ENCODE measurements at regions not wholly inside any gene's neighbourhood (a gene's known extent, or its start where the extent isn't known, plus 50 kb on each side); places are given as distances from the start of the nearest gene placed in this dataset.

DNA sequence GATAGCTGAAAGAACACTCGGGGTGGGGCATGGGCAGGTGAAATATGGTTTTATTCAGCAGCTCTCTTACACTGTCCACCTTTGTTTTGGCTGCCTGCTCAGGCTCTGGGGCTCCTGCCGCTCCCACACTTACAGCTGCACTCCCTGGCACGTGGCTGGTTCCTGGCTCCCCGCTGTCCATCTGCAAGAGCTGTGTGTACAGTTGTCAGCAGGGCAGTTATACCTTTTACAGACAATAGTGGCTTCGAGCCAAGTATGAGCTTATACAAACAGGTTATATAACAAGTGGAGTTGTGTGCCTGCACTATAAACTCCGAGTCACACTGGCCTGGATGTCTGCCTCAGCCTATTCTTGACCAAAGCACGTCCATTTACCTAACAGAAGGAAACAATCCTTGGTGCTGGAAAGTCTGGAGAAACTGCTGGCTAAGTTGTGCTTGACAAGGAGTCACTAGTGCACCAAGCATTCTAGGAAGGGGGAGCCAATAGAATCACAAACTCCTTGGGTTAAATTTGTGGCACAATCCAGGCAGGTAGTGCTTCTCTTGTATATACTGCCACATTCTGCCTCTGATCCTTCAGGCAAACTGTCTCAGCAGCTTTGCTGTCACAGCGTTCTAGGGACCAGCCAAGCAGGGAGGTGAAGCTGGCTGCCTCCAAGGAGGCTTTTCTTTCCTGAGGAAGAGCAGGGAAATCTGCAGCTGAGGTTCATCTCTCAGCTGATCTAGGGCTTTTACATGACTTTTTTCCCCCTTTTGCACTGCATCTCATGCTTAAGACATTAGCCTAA is 68.2 kb downstream of the NHLRC3 start:
- Histone ChIP-seq H3K9ac (ENCODE audit: extremely low read depth, low read length, poor library complexity, severe bottlenecking) (no peak overlapping the region), H3K4me1 (ENCODE audit: control insufficient read depth, insufficient read depth, low read length) (no peaks in the 10 kb centered on the region), H3K36me3 (ENCODE audit: control insufficient read depth, insufficient read depth, low read length) (no peaks in the 10 kb centered on the region), H3K9me3 (ENCODE audit: control insufficient read depth, low read length) (no peaks in the 10 kb centered on the region), H3K4me3 (ENCODE audit: low read length) (no peak overlapping the region), H3K27ac (ENCODE audit: low read depth, low read length) (no peak overlapping the region), H3K27me3 (ENCODE audit: control insufficient read depth, insufficient read depth, low read length, poor library complexity, severe bottlenecking) (no peaks in the 10 kb centered on the region)
- Mint-ChIP-seq H3K9me3 (no peaks in the 10 kb centered on the region), H3K36me3 (ENCODE audit: low read depth) (no peaks in the 10 kb centered on the region), H3K27me3 (ENCODE audit: insufficient read depth) (peaks cover 2% of the 10 kb centered on the region), H3K27ac (no peak overlapping the region), H3K4me3 (no peak overlapping the region), H3K4me1 (peaks cover 10% of the 10 kb centered on the region)
- WGBS, 2 experiments (ENCODE audit: insufficient coverage in 1 of 2, insufficient read length in 1 of 2) = 88 to 89% methylated on average over 6 to 8 of the region's 8 CpGs
- DNase-seq = no peak
- TF ChIP-seq, protein P1, sequence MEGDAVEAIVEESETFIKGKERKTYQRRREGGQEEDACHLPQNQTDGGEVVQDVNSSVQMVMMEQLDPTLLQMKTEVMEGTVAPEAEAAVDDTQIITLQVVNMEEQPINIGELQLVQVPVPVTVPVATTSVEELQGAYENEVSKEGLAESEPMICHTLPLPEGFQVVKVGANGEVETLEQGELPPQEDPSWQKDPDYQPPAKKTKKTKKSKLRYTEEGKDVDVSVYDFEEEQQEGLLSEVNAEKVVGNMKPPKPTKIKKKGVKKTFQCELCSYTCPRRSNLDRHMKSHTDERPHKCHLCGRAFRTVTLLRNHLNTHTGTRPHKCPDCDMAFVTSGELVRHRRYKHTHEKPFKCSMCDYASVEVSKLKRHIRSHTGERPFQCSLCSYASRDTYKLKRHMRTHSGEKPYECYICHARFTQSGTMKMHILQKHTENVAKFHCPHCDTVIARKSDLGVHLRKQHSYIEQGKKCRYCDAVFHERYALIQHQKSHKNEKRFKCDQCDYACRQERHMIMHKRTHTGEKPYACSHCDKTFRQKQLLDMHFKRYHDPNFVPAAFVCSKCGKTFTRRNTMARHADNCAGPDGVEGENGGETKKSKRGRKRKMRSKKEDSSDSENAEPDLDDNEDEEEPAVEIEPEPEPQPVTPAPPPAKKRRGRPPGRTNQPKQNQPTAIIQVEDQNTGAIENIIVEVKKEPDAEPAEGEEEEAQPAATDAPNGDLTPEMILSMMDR (conservative IDR thresholded peaks at IDR 0.05) = no peak

DNA sequence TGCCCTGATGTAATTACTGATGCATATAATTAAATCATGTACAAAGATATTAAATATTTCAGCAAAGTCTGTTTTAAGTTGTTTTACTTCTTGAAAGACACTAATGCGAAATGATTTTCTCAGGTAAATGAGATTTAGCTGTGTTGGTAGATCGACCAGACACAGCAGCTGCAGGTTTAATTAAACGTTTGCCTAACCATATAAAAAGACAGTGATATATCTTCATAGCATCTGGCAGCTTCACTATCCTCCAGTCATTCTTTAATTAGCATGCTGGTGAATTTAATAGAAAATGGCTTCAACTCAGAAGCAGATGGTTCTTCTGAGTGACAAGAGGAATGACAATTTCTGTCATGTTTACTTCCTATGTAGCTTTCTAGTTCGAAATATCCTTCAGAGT is 69.3 kb downstream of the NHLRC3 start:
- H3K27me3 Mint-ChIP-seq (ENCODE audit: insufficient read depth) = peaks cover 2% of the 10 kb centered on the region
- no peaks in the 10 kb centered on the region for H3K4me1 ChIP-seq (ENCODE audit: control insufficient read depth, insufficient read depth, low read length)
- H3K9me3 ChIP-seq (ENCODE audit: control insufficient read depth, low read length) = peaks cover 7% of the 10 kb centered on the region
- TF ChIP-seq, protein P1 (conservative IDR thresholded peaks at IDR 0.05) = no peak
- H3K27ac ChIP-seq (ENCODE audit: low read depth, low read length) = no peak overlapping the region
- no peaks in the 10 kb centered on the region for H3K36me3 ChIP-seq (ENCODE audit: control insufficient read depth, insufficient read depth, low read length)
- no peak overlapping the region for H3K4me3 ChIP-seq (ENCODE audit: low read length)
- peaks cover 10% of the 10 kb centered on the region for H3K4me1 Mint-ChIP-seq
- WGBS, 2 experiments (ENCODE audit: insufficient coverage in 1 of 2, insufficient read length in 1 of 2) = 84 to 88% methylated on average over 1 to 4 of the region's 4 CpGs
- no peaks in the 10 kb centered on the region for H3K27me3 ChIP-seq (ENCODE audit: control insufficient read depth, insufficient read depth, low read length, poor library complexity, severe bottlenecking)
- no peak overlapping the region for H3K9ac ChIP-seq (ENCODE audit: extremely low read depth, low read length, poor library complexity, severe bottlenecking)
- H3K9me3 Mint-ChIP-seq = no peaks in the 10 kb centered on the region
- no peak overlapping the region for H3K4me3 Mint-ChIP-seq
- no peaks in the 10 kb centered on the region for H3K36me3 Mint-ChIP-seq (ENCODE audit: low read depth)
- DNase-seq = no peak
- H3K27ac Mint-ChIP-seq = no peak overlapping the region

DNA sequence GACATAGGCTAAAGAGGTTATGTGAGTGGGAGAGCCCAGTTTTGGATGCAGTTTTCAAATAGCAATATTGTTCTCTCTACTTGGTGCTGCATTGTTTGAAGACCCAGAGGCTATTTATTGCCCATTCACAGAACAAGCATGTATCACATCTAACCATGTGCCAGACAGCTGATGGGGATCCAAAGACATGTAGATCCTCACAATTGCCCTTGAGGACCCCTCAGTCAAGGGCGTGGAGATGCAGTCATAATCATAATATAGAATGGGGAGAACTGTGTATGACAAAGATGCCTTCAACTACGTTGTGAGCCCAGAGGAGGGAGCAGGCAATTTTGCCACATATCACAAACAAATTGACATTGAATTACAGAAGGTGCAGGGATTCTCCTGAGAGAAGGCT is 70.5 kb downstream of the NHLRC3 start:
- no peak for DNase-seq
- TF ChIP-seq, protein P1 (conservative IDR thresholded peaks at IDR 0.05) = no peak
- Histone ChIP-seq H3K9ac (ENCODE audit: extremely low read depth, low read length, poor library complexity, severe bottlenecking) (no peak overlapping the region), H3K27me3 (ENCODE audit: control insufficient read depth, insufficient read depth, low read length, poor library complexity, severe bottlenecking) (no peaks in the 10 kb centered on the region), H3K27ac (ENCODE audit: low read depth, low read length) (no peak overlapping the region), H3K36me3 (ENCODE audit: control insufficient read depth, insufficient read depth, low read length) (no peaks in the 10 kb centered on the region), H3K4me3 (ENCODE audit: low read length) (no peak overlapping the region), H3K4me1 (ENCODE audit: control insufficient read depth, insufficient read depth, low read length) (no peaks in the 10 kb centered on the region), H3K9me3 (ENCODE audit: control insufficient read depth, low read length) (peaks cover 8% of the 10 kb centered on the region)
- 84 to 100% methylated on average over 1 to 2 of the region's 2 CpGs for WGBS, 2 experiments (ENCODE audit: insufficient coverage in 1 of 2, insufficient read length in 1 of 2)
- H3K27me3 Mint-ChIP-seq (ENCODE audit: insufficient read depth) = peaks cover 2% of the 10 kb centered on the region
- peaks cover 10% of the 10 kb centered on the region for H3K4me1 Mint-ChIP-seq
- H3K27ac Mint-ChIP-seq = no peak overlapping the region
- H3K9me3 Mint-ChIP-seq = no peaks in the 10 kb centered on the region
- no peaks in the 10 kb centered on the region for H3K36me3 Mint-ChIP-seq (ENCODE audit: low read depth)
- no peak overlapping the region for H3K4me3 Mint-ChIP-seq
